Brain microvascular endothelial cell (primary cell): ENCODE measurements at regions not wholly inside any gene's neighbourhood (a gene's known extent, or its start where the extent isn't known, plus 50 kb on each side); places are given as distances from the start of the nearest gene placed in this dataset.

Experiments used
- DNase-seq: peaks from one replicate; pipeline ENCODE4 v3.0.0-alpha.2; 2020
- H3K27ac ChIP-seq: fragments of 250-450 bp; sonication (Bioruptor Pico); 2 replicates; pipeline ENCODE4 v1.5.1; 2020; ENCODE audit warnings: mild to moderate bottlenecking, moderate library complexity
- H3K27me3 ChIP-seq: fragments of 250-450 bp; sonication (Bioruptor Pico); replicated peaks from 2 replicates; pipeline ENCODE4 v1.5.1; 2020; ENCODE audit warnings: mild to moderate bottlenecking
- H3K36me3 ChIP-seq: fragments of 250-450 bp; sonication (Bioruptor Pico); replicated peaks from 2 replicates; pipeline ENCODE4 v1.5.1; 2020; ENCODE audit warnings: mild to moderate bottlenecking
- H3K4me3 ChIP-seq: 2 replicates; pipeline ENCODE4 v1.5.1; 2011; ENCODE audit warnings: low read depth, mild to moderate bottlenecking, control low read depth, low read length, moderate library complexity
- in situ Hi-C: cut with HindIII; loops from 2 replicates; pipeline ENCODE4 v1.10.0; 2017; ENCODE audit warnings: low sequenced_read_pairs, low pct_ligation_motif_present
- TF ChIP-seq, protein P1 (sequence below): IDR thresholded peaks from 2 replicates; pipeline ENCODE4 v1.5.1; 2011; ENCODE audit warnings: low read depth, mild to moderate bottlenecking, moderate library complexity, low read length, control low read depth, inconsistent platforms; ENCODE audit errors: missing control alignments

DNA sequence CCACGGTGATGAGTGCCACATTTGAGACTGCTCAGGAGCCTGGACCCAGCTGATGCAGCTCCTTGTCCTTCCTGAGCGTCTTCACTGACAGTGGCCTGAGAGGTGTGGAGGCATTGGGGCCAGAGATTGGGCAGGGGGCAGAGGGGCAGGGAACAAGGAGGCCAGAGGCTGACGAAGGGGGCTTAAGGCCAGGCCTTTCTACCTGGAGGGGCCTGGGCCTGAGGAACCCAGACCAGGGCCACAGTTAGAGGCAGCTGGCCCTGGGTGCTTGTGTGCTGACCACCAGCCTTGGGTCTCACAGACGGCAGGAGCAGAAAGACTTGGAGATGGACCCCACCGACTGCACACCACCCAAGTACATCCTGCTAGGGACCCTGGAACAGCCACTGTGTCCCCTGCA lies 168.2 kb upstream of the ZNF267 start:
- TF ChIP-seq, protein P1, sequence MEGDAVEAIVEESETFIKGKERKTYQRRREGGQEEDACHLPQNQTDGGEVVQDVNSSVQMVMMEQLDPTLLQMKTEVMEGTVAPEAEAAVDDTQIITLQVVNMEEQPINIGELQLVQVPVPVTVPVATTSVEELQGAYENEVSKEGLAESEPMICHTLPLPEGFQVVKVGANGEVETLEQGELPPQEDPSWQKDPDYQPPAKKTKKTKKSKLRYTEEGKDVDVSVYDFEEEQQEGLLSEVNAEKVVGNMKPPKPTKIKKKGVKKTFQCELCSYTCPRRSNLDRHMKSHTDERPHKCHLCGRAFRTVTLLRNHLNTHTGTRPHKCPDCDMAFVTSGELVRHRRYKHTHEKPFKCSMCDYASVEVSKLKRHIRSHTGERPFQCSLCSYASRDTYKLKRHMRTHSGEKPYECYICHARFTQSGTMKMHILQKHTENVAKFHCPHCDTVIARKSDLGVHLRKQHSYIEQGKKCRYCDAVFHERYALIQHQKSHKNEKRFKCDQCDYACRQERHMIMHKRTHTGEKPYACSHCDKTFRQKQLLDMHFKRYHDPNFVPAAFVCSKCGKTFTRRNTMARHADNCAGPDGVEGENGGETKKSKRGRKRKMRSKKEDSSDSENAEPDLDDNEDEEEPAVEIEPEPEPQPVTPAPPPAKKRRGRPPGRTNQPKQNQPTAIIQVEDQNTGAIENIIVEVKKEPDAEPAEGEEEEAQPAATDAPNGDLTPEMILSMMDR: no peak
- no peak for DNase-seq
- H3K36me3 ChIP-seq: no peaks in the 10 kb centered on the region
- in situ Hi-C loops: no loop called here
- H3K4me3 ChIP-seq: no peak overlapping the region
- no peaks in the 10 kb centered on the region for H3K27me3 ChIP-seq
- no peak overlapping the region for H3K27ac ChIP-seq

DNA sequence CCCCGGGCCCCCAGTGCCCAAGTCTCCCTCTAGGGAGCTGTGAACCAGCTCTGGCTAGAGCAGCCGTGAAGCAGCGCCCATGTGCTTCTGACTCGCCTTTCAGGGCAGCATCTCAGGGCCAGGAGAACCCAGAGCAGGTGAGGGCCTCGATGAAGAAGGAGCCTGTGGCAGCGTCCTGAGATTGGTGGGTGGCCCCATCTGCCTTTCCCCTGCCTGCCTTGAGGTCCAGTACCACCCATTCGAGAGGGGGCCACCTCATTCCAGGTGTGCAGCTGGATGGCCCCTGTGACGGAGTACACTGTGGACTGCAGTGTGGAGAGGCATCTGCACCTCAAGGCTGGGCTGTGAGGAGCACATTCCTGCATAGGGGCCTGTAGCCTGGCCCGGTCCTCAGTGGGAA lies 167.3 kb upstream of the ZNF267 start:
- DNase-seq: no peak
- H3K27me3 ChIP-seq: no peaks in the 10 kb centered on the region
- H3K36me3 ChIP-seq: no peaks in the 10 kb centered on the region
- H3K27ac ChIP-seq: no peak overlapping the region
- TF ChIP-seq, protein P1: no peak
- H3K4me3 ChIP-seq: no peak overlapping the region
- in situ Hi-C loops: no loop called here

DNA sequence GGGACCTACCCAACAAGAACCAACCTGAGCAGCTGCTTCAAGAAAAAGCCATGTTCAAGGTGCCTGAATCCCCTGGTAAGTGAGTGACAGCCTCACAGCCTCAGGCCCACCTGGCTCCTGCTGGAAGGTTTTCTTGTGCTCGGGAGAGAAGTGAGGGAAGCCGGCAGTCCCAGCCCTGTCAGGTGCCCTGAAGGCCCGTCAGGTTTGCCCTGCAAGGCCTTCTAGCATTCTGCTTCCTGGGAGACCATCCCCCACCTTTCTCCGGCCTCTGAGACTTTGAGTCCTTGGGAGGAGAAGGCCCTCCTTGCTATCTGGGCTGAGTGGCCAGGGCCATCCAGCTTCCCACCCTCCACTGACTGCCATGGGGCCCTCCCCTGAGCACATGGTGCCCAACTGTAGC lies 166.7 kb upstream of the ZNF267 start:
- in situ Hi-C loops: no loop called here
- no peaks in the 10 kb centered on the region for H3K27me3 ChIP-seq
- no peaks in the 10 kb centered on the region for H3K36me3 ChIP-seq
- TF ChIP-seq, protein P1: no peak
- H3K4me3 ChIP-seq: no peak overlapping the region
- H3K27ac ChIP-seq: no peak overlapping the region
- no peak for DNase-seq

DNA sequence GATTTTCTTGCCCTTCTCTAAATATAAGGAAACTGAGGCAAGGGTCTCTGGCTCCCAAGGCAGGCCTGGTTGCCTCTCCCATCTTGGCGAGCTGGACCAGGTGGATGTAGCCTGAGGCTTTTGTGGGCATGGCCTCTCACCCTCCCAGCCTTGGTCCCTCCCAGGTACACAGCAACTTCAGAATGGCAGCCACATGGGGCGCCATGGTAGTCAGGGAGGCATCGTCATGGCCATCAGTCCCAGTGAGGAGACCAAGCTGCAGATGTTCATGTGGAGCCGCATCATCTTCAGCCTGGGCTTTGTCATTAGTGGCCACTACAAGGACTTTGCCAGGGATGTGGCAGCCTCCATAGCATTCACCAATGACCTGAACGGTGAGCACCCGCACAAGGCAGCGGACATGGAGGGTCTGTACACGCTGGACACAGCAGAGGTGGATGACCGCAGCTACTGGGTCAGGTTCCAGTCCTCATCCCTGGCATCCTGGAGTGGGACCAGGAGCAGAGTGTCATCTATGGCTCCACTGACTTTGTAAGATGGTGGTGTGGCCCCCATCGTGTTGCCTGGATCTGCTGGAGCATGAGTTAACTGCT lies 165.8 kb upstream of the ZNF267 start:
- no peak for DNase-seq
- Histone ChIP-seq H3K36me3 (no peaks in the 10 kb centered on the region), H3K4me3 (no peak overlapping the region), H3K27ac (no peak overlapping the region), H3K27me3 (no peaks in the 10 kb centered on the region)
- TF ChIP-seq, protein P1: no peak
- in situ Hi-C loops: no loop called here

DNA sequence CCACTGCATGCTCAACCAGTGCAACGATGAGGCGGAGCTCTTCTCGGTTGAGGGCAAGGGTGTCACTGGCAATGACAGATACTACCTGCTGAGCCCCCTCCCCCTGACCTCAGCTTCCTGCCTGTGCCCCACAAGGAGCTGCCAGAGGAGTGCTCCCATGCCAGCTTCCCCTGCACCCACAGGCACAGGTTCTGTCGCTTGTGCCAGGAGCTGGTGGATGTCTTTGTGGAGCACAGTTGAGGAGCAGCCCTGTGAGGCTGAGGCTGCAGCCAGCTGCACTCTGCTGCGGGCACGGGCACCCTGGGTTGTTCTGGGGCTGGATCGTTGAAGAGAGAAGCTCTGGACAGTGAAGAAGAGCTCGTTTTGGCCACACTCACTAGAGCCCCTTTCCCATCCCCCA lies 165.3 kb upstream of the ZNF267 start:
- DNase-seq: no peak
- Histone ChIP-seq H3K36me3 (no peaks in the 10 kb centered on the region), H3K27me3 (no peaks in the 10 kb centered on the region), H3K27ac (no peak overlapping the region), H3K4me3 (no peak overlapping the region)
- in situ Hi-C loops: no loop called here
- TF ChIP-seq, protein P1: no peak

DNA sequence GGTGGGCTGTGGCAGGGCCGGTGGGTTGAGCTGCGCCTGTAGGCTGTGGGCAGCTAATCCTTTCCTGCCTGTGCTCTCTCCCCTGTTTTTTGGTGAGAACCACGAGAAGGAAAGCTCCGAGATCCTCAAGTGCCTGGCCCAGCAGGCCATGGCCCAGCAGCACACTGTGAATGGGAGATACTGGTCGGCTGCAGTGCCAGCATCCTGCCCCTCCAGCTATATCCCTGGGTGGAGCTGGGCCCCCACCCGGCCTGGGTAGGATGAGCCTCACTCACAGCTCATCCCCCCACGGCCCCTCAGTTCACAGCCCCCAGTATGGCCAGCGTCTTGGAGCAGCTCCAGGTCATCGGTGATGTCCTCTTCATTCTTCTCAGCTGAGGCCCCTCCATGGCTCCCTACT lies 164.4 kb upstream of the ZNF267 start:
- Histone ChIP-seq H3K27ac (no peak overlapping the region), H3K27me3 (no peaks in the 10 kb centered on the region), H3K4me3 (no peak overlapping the region), H3K36me3 (no peaks in the 10 kb centered on the region)
- TF ChIP-seq, protein P1: no peak
- no peak for DNase-seq
- in situ Hi-C loops: no loop called here
